ENCODE measurements at regions not wholly inside any gene's neighbourhood (a gene's known extent, or its start where the extent isn't known, plus 50 kb on each side); places are given as distances from the start of the nearest gene placed in this dataset.
"Not testable (repeated sequence)": the region's sequence is repeated elsewhere in the genome, so short reads cannot be mapped to it uniquely, and the experiment has no call there.

DNA sequence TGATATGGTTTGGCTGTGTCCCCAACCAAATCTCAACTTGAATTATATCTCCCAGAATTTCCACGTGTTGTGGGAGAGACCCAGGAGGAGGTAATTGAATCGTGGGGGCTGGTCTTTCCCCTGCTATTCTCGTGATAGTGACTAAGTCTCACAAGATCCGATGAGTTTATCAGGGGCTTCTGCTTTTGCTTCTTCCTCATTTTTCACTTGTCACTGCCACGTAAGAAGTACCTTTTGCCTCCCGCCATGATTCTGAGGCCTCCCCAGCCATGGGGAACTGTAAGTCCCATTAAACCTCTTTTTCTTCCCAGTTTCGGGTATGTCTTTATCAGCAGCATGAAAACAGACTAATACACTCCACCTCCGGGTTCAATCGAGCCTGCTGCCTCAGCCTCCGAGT, 54.3 kb upstream of the BICDL1 start:
- not testable (repeated sequence) for TF ChIP-seq POLR2AphosphoS5 (IDR thresholded peaks at IDR 0.05; ENCODE audit: low read depth, low read length); TAF1 (IDR thresholded peaks at IDR 0.05; ENCODE audit: borderline replicate concordance, low read depth, low read length); JUND (IDR thresholded peaks at IDR 0.05); EP300 (IDR thresholded peaks at IDR 0.05; ENCODE audit: borderline replicate concordance in 1 of 2, low read depth in 1 of 2, low read length in 1 of 2); SMC3 (IDR thresholded peaks at IDR 0.05; ENCODE audit: low read depth, low read length); RFX5 (IDR thresholded peaks at IDR 0.05; ENCODE audit: low read length); CHD2 (IDR thresholded peaks at IDR 0.05; ENCODE audit: low read length, partially characterized antibody); FOSL2 (IDR thresholded peaks at IDR 0.05; ENCODE audit: borderline replicate concordance, low read depth); MXI1 (IDR thresholded peaks at IDR 0.05; ENCODE audit: low read depth, low read length); GABPA (IDR thresholded peaks at IDR 0.05; ENCODE audit: low read depth)
- TF ChIP-seq, protein P1, sequence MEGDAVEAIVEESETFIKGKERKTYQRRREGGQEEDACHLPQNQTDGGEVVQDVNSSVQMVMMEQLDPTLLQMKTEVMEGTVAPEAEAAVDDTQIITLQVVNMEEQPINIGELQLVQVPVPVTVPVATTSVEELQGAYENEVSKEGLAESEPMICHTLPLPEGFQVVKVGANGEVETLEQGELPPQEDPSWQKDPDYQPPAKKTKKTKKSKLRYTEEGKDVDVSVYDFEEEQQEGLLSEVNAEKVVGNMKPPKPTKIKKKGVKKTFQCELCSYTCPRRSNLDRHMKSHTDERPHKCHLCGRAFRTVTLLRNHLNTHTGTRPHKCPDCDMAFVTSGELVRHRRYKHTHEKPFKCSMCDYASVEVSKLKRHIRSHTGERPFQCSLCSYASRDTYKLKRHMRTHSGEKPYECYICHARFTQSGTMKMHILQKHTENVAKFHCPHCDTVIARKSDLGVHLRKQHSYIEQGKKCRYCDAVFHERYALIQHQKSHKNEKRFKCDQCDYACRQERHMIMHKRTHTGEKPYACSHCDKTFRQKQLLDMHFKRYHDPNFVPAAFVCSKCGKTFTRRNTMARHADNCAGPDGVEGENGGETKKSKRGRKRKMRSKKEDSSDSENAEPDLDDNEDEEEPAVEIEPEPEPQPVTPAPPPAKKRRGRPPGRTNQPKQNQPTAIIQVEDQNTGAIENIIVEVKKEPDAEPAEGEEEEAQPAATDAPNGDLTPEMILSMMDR (IDR thresholded peaks at IDR 0.05), result not testable (repeated sequence)
- TF ChIP-seq, protein P2, sequence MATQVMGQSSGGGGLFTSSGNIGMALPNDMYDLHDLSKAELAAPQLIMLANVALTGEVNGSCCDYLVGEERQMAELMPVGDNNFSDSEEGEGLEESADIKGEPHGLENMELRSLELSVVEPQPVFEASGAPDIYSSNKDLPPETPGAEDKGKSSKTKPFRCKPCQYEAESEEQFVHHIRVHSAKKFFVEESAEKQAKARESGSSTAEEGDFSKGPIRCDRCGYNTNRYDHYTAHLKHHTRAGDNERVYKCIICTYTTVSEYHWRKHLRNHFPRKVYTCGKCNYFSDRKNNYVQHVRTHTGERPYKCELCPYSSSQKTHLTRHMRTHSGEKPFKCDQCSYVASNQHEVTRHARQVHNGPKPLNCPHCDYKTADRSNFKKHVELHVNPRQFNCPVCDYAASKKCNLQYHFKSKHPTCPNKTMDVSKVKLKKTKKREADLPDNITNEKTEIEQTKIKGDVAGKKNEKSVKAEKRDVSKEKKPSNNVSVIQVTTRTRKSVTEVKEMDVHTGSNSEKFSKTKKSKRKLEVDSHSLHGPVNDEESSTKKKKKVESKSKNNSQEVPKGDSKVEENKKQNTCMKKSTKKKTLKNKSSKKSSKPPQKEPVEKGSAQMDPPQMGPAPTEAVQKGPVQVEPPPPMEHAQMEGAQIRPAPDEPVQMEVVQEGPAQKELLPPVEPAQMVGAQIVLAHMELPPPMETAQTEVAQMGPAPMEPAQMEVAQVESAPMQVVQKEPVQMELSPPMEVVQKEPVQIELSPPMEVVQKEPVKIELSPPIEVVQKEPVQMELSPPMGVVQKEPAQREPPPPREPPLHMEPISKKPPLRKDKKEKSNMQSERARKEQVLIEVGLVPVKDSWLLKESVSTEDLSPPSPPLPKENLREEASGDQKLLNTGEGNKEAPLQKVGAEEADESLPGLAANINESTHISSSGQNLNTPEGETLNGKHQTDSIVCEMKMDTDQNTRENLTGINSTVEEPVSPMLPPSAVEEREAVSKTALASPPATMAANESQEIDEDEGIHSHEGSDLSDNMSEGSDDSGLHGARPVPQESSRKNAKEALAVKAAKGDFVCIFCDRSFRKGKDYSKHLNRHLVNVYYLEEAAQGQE (IDR thresholded peaks at IDR 0.05; ENCODE audit: low read depth, low read length), result not testable (repeated sequence)
- TF ChIP-seq, protein P3, sequence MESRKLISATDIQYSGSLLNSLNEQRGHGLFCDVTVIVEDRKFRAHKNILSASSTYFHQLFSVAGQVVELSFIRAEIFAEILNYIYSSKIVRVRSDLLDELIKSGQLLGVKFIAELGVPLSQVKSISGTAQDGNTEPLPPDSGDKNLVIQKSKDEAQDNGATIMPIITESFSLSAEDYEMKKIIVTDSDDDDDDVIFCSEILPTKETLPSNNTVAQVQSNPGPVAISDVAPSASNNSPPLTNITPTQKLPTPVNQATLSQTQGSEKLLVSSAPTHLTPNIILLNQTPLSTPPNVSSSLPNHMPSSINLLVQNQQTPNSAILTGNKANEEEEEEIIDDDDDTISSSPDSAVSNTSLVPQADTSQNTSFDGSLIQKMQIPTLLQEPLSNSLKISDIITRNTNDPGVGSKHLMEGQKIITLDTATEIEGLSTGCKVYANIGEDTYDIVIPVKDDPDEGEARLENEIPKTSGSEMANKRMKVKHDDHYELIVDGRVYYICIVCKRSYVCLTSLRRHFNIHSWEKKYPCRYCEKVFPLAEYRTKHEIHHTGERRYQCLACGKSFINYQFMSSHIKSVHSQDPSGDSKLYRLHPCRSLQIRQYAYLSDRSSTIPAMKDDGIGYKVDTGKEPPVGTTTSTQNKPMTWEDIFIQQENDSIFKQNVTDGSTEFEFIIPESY (IDR thresholded peaks at IDR 0.05; ENCODE audit: borderline replicate concordance, low read depth), result not testable (repeated sequence)
- TF ChIP-seq, protein P4, sequence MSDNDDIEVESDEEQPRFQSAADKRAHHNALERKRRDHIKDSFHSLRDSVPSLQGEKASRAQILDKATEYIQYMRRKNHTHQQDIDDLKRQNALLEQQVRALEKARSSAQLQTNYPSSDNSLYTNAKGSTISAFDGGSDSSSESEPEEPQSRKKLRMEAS (IDR thresholded peaks at IDR 0.05; ENCODE audit: low read depth), result not testable (repeated sequence)

All from SK-N-SH (cell line).